ENCODE measurements at regions not wholly inside any gene's neighbourhood (a gene's known extent, or its start where the extent isn't known, plus 50 kb on each side); places are given as distances from the start of the nearest gene placed in this dataset.
A peak's percentile ranks its signal among the peaks of the same experiment; 100 is the strongest.

DNA sequence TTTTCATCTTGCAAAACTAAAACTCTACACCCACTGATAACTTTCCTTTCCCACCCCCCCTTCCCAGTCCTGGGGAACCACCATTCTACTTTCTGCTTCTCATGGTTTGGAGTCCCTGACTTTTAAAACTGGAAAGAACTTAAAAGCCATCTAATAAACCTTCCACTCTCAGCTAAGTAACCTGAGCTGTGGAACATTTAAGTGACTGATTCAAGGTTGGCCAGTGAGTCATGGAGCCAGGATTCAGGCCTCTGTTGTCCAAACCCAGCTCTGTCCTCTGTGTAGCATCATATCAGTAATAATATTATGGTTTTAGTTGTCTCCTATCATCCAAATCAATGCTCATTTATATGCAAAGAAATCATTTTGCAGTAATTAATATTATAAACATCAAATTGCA, 176.0 kb upstream of the NT5E start:
- no peak overlapping the region for H3K4me3 ChIP-seq (ENCODE audit: low read length)
- TF ChIP-seq, protein P1, sequence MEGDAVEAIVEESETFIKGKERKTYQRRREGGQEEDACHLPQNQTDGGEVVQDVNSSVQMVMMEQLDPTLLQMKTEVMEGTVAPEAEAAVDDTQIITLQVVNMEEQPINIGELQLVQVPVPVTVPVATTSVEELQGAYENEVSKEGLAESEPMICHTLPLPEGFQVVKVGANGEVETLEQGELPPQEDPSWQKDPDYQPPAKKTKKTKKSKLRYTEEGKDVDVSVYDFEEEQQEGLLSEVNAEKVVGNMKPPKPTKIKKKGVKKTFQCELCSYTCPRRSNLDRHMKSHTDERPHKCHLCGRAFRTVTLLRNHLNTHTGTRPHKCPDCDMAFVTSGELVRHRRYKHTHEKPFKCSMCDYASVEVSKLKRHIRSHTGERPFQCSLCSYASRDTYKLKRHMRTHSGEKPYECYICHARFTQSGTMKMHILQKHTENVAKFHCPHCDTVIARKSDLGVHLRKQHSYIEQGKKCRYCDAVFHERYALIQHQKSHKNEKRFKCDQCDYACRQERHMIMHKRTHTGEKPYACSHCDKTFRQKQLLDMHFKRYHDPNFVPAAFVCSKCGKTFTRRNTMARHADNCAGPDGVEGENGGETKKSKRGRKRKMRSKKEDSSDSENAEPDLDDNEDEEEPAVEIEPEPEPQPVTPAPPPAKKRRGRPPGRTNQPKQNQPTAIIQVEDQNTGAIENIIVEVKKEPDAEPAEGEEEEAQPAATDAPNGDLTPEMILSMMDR (conservative IDR thresholded peaks at IDR 0.05; ENCODE audit: low read length), result no peak
- no peak for DNase-seq (ENCODE audit: low read depth)

DNA sequence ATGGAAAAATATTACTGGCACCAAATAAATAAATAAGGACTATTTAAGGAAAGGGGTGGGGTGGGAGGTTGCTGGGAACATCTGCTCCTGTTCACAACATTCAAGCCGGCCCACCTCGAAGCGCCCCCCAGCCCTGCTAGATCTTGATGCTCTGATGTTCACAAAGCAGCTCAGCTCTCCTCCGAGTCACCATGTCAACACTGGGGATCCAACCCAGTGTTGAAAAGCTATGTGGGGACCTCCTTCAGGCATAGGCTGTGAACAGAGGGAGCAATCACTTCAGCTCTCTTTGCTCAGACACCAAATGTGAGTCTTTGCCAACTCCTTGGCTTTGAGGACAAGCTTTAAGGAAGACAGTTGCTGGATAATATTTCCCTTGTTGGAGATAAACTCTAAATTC, 176.8 kb upstream of the NT5E start:
- TF ChIP-seq, protein P1 (conservative IDR thresholded peaks at IDR 0.05; ENCODE audit: low read length), result no peak
- H3K4me3 ChIP-seq (ENCODE audit: low read length), result no peak overlapping the region
- no peak for DNase-seq (ENCODE audit: low read depth)

DNA sequence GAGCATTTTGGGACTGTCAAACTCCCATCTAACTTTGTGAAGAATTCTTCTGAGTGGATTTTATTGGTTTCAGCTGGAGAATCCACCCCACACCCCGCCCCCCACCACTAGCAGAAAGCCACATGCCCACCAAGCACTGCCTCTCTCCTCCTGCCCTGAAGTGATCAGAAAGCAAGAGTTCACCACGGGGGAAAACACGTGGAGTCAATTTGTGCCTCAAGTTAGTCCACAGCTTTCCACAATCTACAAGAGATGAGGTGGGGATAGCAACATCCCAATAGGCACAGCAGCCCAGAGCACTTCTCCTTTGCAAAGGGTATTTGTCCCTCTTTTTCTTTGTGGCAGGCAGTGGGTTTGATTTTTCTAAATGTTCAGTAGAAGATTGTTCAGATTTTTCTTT, 177.3 kb upstream of the NT5E start:
- DNase-seq (ENCODE audit: low read depth), result no peak
- H3K4me3 ChIP-seq (ENCODE audit: low read length), result no peak overlapping the region
- TF ChIP-seq, protein P1 (conservative IDR thresholded peaks at IDR 0.05; ENCODE audit: low read length), result no peak

DNA sequence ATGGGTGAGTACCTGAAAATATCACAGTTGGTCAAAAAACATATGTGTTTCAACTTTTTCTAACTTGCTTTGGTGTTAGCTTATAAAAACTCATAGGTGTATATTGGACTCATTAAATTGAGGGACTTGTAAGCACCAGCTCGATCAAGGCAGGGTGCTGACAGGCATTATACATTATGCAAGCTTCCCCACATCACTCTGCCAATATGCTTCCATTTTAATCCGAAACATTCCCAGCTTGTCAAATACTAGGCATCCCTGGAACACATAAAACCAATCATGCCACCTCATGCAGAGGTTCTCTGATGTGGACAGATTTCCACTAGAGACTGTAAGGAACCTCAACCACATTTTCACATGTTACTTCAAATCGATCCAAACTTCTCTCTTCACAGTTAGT, 187.3 kb upstream of the NT5E start:
- H3K4me3 ChIP-seq (ENCODE audit: low read length), result no peak overlapping the region
- TF ChIP-seq, protein P1 (conservative IDR thresholded peaks at IDR 0.05; ENCODE audit: low read length), result no peak
- DNase-seq (ENCODE audit: low read depth), result no peak

DNA sequence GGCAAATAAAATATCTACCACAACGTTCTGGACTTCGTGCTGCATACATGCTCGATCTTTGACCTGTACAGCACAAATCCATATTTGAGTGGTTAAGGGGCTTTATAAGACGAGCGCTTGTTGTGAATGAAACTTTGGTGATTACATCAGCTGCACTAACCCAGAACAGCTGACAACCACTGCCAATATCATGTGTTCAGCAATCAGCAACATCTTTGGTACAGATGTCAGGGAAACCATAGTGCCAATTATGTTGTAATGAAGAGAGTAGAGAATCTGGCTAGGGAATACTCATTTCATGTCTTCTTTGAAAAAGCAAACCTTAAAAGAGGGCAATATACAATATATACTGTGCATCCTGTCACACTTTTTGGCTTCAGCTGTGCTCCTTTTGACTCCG, 188.6 kb upstream of the NT5E start:
- DNase-seq (ENCODE audit: low read depth), result peak; percentile 78
- no peak overlapping the region for H3K4me3 ChIP-seq (ENCODE audit: low read length)
- TF ChIP-seq, protein P1 (conservative IDR thresholded peaks at IDR 0.05; ENCODE audit: low read length), result no peak

DNA sequence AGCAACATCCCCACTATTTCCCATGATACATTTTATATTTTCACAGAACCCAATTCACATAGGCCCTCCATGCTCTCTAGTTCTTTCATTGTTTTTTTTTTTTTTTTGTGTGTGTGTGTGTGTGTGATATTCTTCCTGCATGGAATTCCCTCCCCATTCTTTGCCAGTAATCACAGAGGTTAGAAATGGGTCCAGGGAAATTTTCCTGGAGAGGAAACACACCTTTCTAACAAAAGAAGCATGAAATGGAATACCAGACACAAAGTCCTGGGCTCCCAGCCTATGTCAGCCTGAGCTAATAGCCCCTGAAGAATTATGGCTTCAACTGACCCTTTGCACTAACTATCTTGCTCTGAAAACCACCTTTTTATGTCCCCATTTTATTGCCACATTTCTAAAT, 194.2 kb upstream of the NT5E start:
- H3K4me3 ChIP-seq (ENCODE audit: low read length), result no peak overlapping the region
- no peak for DNase-seq (ENCODE audit: low read depth)
- TF ChIP-seq, protein P1 (conservative IDR thresholded peaks at IDR 0.05; ENCODE audit: low read length), result no peak

DNA sequence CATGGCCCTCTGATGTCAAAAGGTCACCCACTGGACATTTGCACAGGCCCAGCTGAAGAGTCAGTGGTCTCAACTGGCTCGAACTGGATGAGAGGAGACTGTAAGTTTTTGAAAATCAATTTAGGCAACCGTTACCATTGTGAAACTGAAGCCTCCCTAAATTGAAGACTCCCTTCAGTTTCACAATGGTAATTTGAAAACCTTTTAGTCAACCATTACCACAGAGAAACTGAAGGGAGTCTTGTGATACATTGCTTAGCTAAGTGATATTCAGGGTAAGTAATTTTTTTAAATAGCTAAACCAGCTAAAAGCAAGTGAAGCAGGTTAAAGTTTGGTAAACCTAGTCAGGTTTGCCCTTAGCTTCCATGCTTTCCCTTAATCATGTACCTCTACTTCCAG, 197.3 kb upstream of the NT5E start:
- TF ChIP-seq, protein P1 (conservative IDR thresholded peaks at IDR 0.05; ENCODE audit: low read length), result no peak
- H3K4me3 ChIP-seq (ENCODE audit: low read length), result no peak overlapping the region
- no peak for DNase-seq (ENCODE audit: low read depth)
